Activated naive CD4-positive, alpha-beta T cell treated with anti-CD3 and anti-CD28 coated beads, Interleukin-2, amount 10 ng/mL, durations not matched to agents 7 days and 5 days (primary cell): ENCODE measurements at regions not wholly inside any gene's neighbourhood (a gene's known extent, or its start where the extent isn't known, plus 50 kb on each side); places are given as distances from the start of the nearest gene placed in this dataset.
"Not testable (repeated sequence)": the region's sequence is repeated elsewhere in the genome, so short reads cannot be mapped to it uniquely, and the experiment has no call there.

ENCODE experiments used
- CTCF ChIA-PET: fragments of 350-600 bp; sonication (Branson Sonifier 250); formaldehyde crosslinking; loops from one replicate; lab custom pipeline; 2021; ENCODE audit warnings: antibody characterized with exemption; lab: Charles Lee
- DNase-seq: peaks from one replicate; pipeline ENCODE4 v3.0.0-alpha.2; 2020
- H3K27ac Mint-ChIP-seq: one replicate; pipeline ENCODE4 v1.8.0; 2021; ENCODE audit warnings: mild to moderate bottlenecking, moderate library complexity, mixed read lengths
- H3K27me3 Mint-ChIP-seq: one replicate; pipeline ENCODE4 v1.8.0; 2021; ENCODE audit warnings: mild to moderate bottlenecking, mixed read lengths
- H3K36me3 Mint-ChIP-seq: one replicate; pipeline ENCODE4 v1.8.0; 2021; ENCODE audit warnings: mixed read lengths
- H3K4me1 Mint-ChIP-seq: one replicate; pipeline ENCODE4 v1.8.0; 2021; ENCODE audit warnings: mixed read lengths
- H3K4me3 Mint-ChIP-seq: one replicate; pipeline ENCODE4 v1.8.0; 2021; ENCODE audit warnings: mild to moderate bottlenecking, moderate library complexity, mixed read lengths
- H3K9me3 Mint-ChIP-seq: one replicate; pipeline ENCODE4 v1.8.0; 2021; ENCODE audit warnings: mixed read lengths

GRCh38 chr12:127780881-127781280, 486.1 kb upstream of the TMEM132C start:
- H3K27me3 Mint-ChIP-seq = no peaks in the 10 kb centered on the region
- H3K36me3 Mint-ChIP-seq = no peaks in the 10 kb centered on the region
- no peak overlapping the region for H3K4me3 Mint-ChIP-seq
- no peaks in the 10 kb centered on the region for H3K4me1 Mint-ChIP-seq
- CTCF ChIA-PET = no interaction called here
- no peak for DNase-seq
- no peak overlapping the region for H3K27ac Mint-ChIP-seq
- H3K9me3 Mint-ChIP-seq = peaks cover 13% of the 10 kb centered on the region

DNA sequence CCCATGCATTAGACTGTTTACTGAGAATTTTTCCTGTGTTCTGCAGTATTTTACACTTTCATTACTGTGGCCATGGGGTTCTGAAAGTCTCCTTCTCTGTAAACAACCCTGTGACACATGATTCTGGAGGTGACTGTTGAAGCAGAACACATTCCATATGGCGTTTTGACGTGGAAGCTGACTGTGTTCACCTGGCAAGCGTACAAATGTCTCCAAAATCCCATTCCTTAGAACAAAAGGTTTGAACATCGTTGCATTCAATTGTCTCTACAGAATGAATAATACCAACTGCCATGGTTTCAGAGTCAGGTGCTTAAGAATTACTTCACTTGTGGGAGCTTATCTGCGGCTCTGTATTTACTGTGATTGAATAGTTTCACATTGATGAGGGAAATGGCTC, 485.6 kb upstream of the TMEM132C start:
- no peaks in the 10 kb centered on the region for H3K36me3 Mint-ChIP-seq
- H3K4me3 Mint-ChIP-seq = no peak overlapping the region
- no peaks in the 10 kb centered on the region for H3K27me3 Mint-ChIP-seq
- peaks cover 14% of the 10 kb centered on the region for H3K9me3 Mint-ChIP-seq
- H3K4me1 Mint-ChIP-seq = no peaks in the 10 kb centered on the region
- CTCF ChIA-PET = no interaction called here
- DNase-seq = no peak
- H3K27ac Mint-ChIP-seq = no peak overlapping the region

GRCh38 chr12:127785540-127785939, 481.4 kb upstream of the TMEM132C start:
- Mint-ChIP-seq H3K9me3 (peaks cover 26% of the 10 kb centered on the region), H3K27ac (no peak overlapping the region), H3K4me3 (no peak overlapping the region), H3K4me1 (no peaks in the 10 kb centered on the region), H3K27me3 (no peaks in the 10 kb centered on the region), H3K36me3 (no peaks in the 10 kb centered on the region)
- CTCF ChIA-PET = no interaction called here
- DNase-seq = no peak

DNA sequence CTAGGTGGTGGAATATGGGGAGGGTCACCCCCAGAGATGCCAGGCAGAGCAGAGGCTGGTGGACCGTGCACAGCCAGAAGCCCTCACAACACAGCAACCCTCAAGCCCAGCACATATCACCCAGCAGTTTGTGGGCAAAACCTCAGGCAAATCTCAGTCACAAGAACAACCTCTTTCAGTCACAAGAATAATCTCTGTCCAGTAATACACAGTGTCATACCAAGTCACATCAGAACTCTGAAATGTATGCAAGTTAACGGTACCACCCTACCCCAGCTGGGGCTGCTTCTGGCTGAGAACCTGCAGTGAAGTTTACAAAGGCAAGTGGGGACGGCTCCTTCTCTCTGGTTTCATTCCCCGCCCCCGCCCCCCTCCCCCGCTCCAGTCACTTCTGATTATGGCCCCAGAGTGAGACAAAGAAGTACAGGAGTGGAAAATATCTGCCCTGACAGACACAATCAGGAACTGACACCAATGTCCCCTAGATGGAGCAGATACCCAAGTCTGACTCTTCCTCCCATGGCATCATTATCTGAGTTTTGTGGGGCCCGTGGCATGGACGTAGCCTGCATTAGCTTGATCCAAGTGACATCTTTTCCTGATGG, 480.9 kb upstream of the TMEM132C start:
- no peaks in the 10 kb centered on the region for H3K4me1 Mint-ChIP-seq
- CTCF ChIA-PET = no interaction called here
- H3K4me3 Mint-ChIP-seq = no peak overlapping the region
- no peak overlapping the region for H3K27ac Mint-ChIP-seq
- DNase-seq = no peak
- H3K27me3 Mint-ChIP-seq = no peaks in the 10 kb centered on the region
- H3K36me3 Mint-ChIP-seq = no peaks in the 10 kb centered on the region
- H3K9me3 Mint-ChIP-seq = peaks cover 31% of the 10 kb centered on the region

DNA sequence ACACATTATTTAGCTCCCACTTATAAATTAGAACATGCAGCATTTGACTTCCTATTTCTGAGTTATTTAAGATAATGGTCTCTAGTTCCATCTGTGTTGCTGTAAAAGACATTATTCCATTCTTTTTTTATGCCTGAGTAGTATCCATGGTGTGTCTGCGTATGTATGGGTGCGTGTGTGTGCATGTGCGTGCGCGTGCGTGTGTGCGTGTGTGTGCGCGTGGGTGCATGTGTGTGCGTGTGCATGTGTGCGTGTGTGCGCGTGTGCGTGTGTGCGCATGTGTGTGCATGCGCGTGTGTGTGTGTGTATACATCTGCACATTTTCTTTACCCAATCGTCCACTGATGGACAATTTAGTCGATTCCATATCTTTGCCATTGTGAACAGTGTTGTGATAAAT, 479.4 kb upstream of the TMEM132C start:
- Mint-ChIP-seq H3K4me1 (no peaks in the 10 kb centered on the region), H3K36me3 (no peaks in the 10 kb centered on the region), H3K27ac (no peak overlapping the region), H3K4me3 (no peak overlapping the region), H3K27me3 (no peaks in the 10 kb centered on the region), H3K9me3 (peaks cover 33% of the 10 kb centered on the region)
- DNase-seq = no peak
- CTCF ChIA-PET = no interaction called here

GRCh38 chr12:127790376-127790775, 476.6 kb upstream of the TMEM132C start:
- Mint-ChIP-seq H3K27me3 (no peaks in the 10 kb centered on the region), H3K9me3 (peaks cover 29% of the 10 kb centered on the region), H3K27ac (no peak overlapping the region), H3K4me1 (no peaks in the 10 kb centered on the region), H3K36me3 (no peaks in the 10 kb centered on the region), H3K4me3 (no peak overlapping the region)
- no peak for DNase-seq
- CTCF ChIA-PET = no interaction called here

- H3K4me3 Mint-ChIP-seq = no peak overlapping the region
- peaks cover 29% of the 10 kb centered on the region for H3K9me3 Mint-ChIP-seq
- no peaks in the 10 kb centered on the region for H3K4me1 Mint-ChIP-seq
- H3K27ac Mint-ChIP-seq = no peak overlapping the region
- CTCF ChIA-PET = no interaction called here
- no peaks in the 10 kb centered on the region for H3K36me3 Mint-ChIP-seq
- no peaks in the 10 kb centered on the region for H3K27me3 Mint-ChIP-seq
- no peak for DNase-seq
These were observed 475.8 kb upstream of the TMEM132C start for GRCh38 chr12:127791217-127791616.

DNA sequence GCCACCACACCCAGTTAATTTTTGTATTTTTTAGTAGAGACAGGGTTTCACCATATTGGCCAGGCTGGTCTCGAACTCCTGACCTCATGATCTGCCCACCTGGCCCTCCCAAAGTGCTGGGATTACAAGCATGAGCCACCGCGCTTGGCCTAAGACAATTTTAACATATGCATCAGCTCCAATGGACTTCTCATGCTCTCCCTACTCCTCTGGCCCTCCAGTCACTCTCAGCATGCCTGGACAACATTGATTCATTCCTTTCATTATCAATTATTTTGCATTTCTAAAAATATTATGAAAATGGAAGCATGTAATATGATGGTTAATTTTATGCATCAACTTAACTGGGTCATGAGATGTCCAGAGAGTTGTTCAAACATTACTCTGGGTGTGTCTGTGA, 469.1 kb upstream of the TMEM132C start:
- H3K27me3 Mint-ChIP-seq = no peaks in the 10 kb centered on the region
- no peak for DNase-seq
- CTCF ChIA-PET = no interaction called here
- no peaks in the 10 kb centered on the region for H3K4me1 Mint-ChIP-seq
- peaks cover 2% of the 10 kb centered on the region for H3K9me3 Mint-ChIP-seq
- H3K4me3 Mint-ChIP-seq = no peak overlapping the region
- no peak overlapping the region for H3K27ac Mint-ChIP-seq
- no peaks in the 10 kb centered on the region for H3K36me3 Mint-ChIP-seq

DNA sequence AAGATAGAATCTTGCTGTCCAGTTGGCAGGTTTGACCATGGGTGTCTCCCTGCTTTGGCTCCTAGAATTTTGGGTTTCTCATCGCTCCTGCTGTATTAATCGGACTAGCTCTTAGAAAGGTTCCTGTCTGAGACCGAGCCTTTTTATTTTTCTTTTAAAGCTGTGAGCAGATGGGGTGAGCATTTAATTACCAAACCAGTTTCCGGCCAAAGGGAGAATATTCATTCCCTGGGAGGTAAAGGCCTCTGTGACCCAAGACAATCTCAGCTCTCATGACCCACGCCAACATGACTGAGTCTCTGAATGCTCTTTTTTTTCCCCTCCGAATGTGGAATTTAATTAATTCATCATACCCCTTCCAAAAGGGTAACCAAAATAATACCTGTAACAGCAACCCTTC, 464.7 kb upstream of the TMEM132C start:
- Mint-ChIP-seq H3K27me3 (no peaks in the 10 kb centered on the region), H3K4me3 (no peak overlapping the region), H3K36me3 (no peaks in the 10 kb centered on the region), H3K4me1 (no peaks in the 10 kb centered on the region), H3K9me3 (peaks cover 5% of the 10 kb centered on the region), H3K27ac (no peak overlapping the region)
- DNase-seq = no peak
- CTCF ChIA-PET = no interaction called here

DNA sequence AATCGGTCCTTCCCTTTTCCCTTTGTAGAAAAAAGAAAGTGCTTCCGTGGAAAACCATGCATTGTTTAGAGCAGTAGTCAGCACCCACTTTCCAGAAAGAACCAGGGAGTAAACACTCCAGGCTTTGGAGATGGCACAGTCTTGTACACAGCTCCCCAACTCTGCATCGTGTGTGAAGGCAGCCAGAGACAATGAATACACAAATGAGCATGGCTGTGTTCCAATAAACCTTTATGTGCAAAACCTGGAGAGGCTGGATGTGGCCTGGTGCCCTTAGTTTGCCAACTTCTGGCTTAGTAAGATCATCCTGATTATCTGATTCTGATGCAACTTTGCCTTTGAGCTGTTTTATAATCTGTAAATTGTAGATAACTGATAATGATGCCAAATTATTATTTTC, 463.4 kb upstream of the TMEM132C start:
- H3K27me3 Mint-ChIP-seq = no peaks in the 10 kb centered on the region
- no peaks in the 10 kb centered on the region for H3K36me3 Mint-ChIP-seq
- no peaks in the 10 kb centered on the region for H3K4me1 Mint-ChIP-seq
- DNase-seq = no peak
- CTCF ChIA-PET = no interaction called here
- peaks cover 5% of the 10 kb centered on the region for H3K9me3 Mint-ChIP-seq
- no peak overlapping the region for H3K27ac Mint-ChIP-seq
- H3K4me3 Mint-ChIP-seq = no peak overlapping the region

DNA sequence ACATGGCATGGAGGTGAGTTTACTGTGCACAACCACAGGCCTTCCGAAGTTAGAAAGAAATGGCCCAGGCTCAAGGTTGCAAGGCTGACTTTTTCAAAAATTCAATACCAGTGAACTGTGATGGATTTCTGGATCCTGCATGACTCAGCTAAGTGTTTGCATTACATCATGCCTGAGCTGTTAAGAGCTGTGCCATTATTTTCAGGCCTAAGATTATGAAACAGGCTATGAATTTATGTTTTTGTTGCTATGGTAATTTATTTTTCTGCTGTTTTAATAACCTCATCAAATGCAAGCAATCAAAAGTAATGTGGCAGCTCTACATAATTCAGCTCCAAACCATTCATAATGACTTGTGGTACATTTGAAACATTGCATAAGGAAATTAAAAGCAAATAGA, 457.7 kb upstream of the TMEM132C start:
- H3K4me3 Mint-ChIP-seq = no peak overlapping the region
- no peak overlapping the region for H3K27ac Mint-ChIP-seq
- CTCF ChIA-PET = no interaction called here
- no peaks in the 10 kb centered on the region for H3K4me1 Mint-ChIP-seq
- H3K36me3 Mint-ChIP-seq = no peaks in the 10 kb centered on the region
- peaks cover 4% of the 10 kb centered on the region for H3K9me3 Mint-ChIP-seq
- H3K27me3 Mint-ChIP-seq = no peaks in the 10 kb centered on the region
- DNase-seq = no peak

GRCh38 chr12:127810041-127810440, 456.9 kb upstream of the TMEM132C start:
- no peaks in the 10 kb centered on the region for H3K36me3 Mint-ChIP-seq

DNA sequence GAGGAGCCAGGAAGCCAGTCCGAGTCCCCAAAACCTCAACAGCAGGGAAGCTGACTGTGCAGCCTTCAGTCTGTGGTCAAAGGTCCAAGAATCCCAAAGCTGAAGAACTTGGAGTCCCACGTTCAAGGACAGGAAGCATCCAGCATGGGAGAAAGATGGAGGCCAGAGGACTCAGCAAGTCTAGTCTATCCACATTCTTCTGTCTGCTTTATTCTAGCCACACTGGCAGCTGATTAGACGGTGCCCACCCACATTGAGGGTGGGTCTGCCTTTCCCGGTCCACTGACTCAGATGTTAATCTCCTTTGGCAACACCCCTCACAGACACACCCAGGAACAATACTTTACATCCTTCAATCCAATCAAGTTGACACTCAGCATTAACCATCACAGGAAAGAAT, 456.5 kb upstream of the TMEM132C start:
- CTCF ChIA-PET, H3K27me3 Mint-ChIP-seq, H3K4me1 Mint-ChIP-seq, DNase-seq, H3K27ac Mint-ChIP-seq, H3K4me3 Mint-ChIP-seq, H3K36me3 Mint-ChIP-seq, H3K9me3 Mint-ChIP-seq: not testable (repeated sequence)

More at GRCh38 chr12:127810041-127810440, 456.9 kb upstream of the TMEM132C start:
- CTCF ChIA-PET = no interaction called here
- Mint-ChIP-seq H3K4me1 (no peaks in the 10 kb centered on the region), H3K4me3 (no peak overlapping the region), H3K9me3 (peaks cover 4% of the 10 kb centered on the region), H3K27ac (no peak overlapping the region), H3K27me3 (no peaks in the 10 kb centered on the region)
- no peak for DNase-seq

- no peaks in the 10 kb centered on the region for H3K36me3 Mint-ChIP-seq
- CTCF ChIA-PET = no interaction called here
- no peak for DNase-seq
These were observed 455.0 kb upstream of the TMEM132C start for GRCh38 chr12:127811988-127812387.

DNA sequence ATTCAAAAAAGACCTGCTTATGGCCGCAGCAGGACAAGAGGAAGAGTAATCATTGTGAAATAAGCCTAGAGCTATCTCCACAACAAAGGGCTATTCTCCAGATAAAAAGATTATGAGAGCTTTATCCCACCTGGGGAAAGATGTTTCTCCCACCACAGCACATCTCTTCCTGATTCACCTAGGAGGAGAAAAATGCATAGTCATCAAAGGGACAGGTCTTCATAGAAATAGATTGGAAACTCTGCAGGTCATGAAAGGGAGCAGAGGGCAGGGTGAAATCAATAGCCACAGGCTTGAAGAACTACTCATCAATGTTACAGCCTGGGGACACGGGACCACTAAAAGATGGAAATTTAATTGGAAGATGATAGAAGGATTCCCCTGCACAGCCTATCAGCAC, 453.8 kb upstream of the TMEM132C start:
- no peaks in the 10 kb centered on the region for H3K27me3 Mint-ChIP-seq
- H3K9me3 Mint-ChIP-seq = peaks cover 7% of the 10 kb centered on the region
- H3K4me1 Mint-ChIP-seq = no peaks in the 10 kb centered on the region
- CTCF ChIA-PET = no interaction called here
- no peak overlapping the region for H3K27ac Mint-ChIP-seq
- no peak overlapping the region for H3K4me3 Mint-ChIP-seq
- DNase-seq = no peak
- H3K36me3 Mint-ChIP-seq = no peaks in the 10 kb centered on the region

More at GRCh38 chr12:127811988-127812387, 455.0 kb upstream of the TMEM132C start:
- peaks cover 7% of the 10 kb centered on the region for H3K9me3 Mint-ChIP-seq
- H3K27me3 Mint-ChIP-seq = no peaks in the 10 kb centered on the region
- H3K4me1 Mint-ChIP-seq = no peaks in the 10 kb centered on the region
- no peak overlapping the region for H3K4me3 Mint-ChIP-seq
- no peak overlapping the region for H3K27ac Mint-ChIP-seq

DNA sequence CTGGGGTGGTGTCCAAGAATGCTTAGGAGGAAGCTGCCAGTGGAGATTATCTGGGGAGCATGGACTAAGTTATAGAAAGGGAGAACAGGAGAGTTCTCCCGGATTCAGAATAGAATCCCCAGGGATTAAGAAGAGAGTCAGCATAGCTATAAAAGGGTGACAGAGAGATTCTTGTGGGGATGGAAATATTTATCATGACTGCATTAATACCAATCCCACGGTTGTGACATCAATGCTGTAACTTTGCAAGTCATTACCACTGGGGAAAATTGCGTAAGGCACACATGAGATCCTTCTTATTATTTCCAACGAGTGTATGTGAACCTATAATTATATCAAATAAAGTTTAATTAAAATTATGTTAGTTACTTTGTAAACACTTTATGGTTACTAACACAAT, 447.9 kb upstream of the TMEM132C start:
- Mint-ChIP-seq H3K36me3 (no peaks in the 10 kb centered on the region), H3K27me3 (no peaks in the 10 kb centered on the region), H3K9me3 (peaks cover 16% of the 10 kb centered on the region), H3K4me1 (no peaks in the 10 kb centered on the region), H3K27ac (no peak overlapping the region), H3K4me3 (no peak overlapping the region)
- DNase-seq = no peak
- CTCF ChIA-PET = interaction anchor here (0.6 kb wide), 1 partner anchor 417 kb away, joined by 3 read pairs; no protein-coding TSS in a partner anchor
